Prostate gland (tissue), 2 donors: ENCODE measurements at regions not wholly inside any gene's neighbourhood (a gene's known extent, or its start where the extent isn't known, plus 50 kb on each side); places are given as distances from the start of the nearest gene placed in this dataset.

ENCODE experiments used
- DNase-seq: peaks from one replicate; pipeline ENCODE4 v3.0.0-alpha.2; 2019; ENCODE audit warnings: low spot score
- H3K27ac ChIP-seq, 2 donors: fragments of 200-600 bp; sonication (generic); 2 replicates each; pipeline ENCODE4 v1.5.1; 2017 to 2019
- H3K27me3 ChIP-seq: fragments of 200-600 bp; sonication (generic); replicated peaks from 2 replicates; pipeline ENCODE4 v1.5.1; 2019; ENCODE audit not compliant: insufficient read depth
- H3K36me3 ChIP-seq, 2 donors: fragments of 200-600 bp; sonication (generic); 1 replicate in 1 of 2; 2 replicates in 1 of 2; pipeline versions ENCODE4 v1.5.1 to v1.8.1; 2017 to 2019
- H3K4me1 ChIP-seq: fragments of 200-600 bp; sonication (generic); replicated peaks from 2 replicates; pipeline ENCODE4 v1.5.1; 2019
- H3K4me3 ChIP-seq, 2 donors: fragments of 200-600 bp; sonication (generic); 2 replicates each; pipeline ENCODE4 v1.5.1; 2017 to 2019
- H3K9me3 ChIP-seq: fragments of 200-600 bp; sonication (generic); 2 replicates; pipeline ENCODE4 v1.5.1; 2017
- POLR2A ChIP-seq: fragments of 450-650 bp; IDR thresholded peaks from one replicate; pipeline ENCODE4 v1.6.1; 2016; ENCODE audit warnings: antibody characterized with exemption, mild to moderate bottlenecking
- POLR2AphosphoS5 ChIP-seq: sonication (generic); formaldehyde crosslinking; IDR thresholded peaks from one replicate; pipeline ENCODE4 v1.6.1; 2017; ENCODE audit warnings: antibody characterized with exemption
- WGBS: methylation state at CpG from one replicate; pipeline ENCODE4 v1.1.5; 2018; 5-methylcytosine and 5-hydroxymethylcytosine counted together
- intact Hi-C: fragments of 100-400 bp; cut with DNase I; formaldehyde crosslinking; loops from one replicate; pipeline ENCODE4 v1.14.2; 2022
- TF ChIP-seq, protein P1 (sequence below), 4 experiments: fragments of 200-600 bp in 2 of 4; fragments of 450-650 bp in 2 of 4; sonication (generic) in 2 of 4; IDR thresholded peaks; 1 replicate in 3 of 4; 2 replicates in 1 of 4; pipeline ENCODE4 v1.5.1; 2016 to 2019; ENCODE audit warnings: antibody characterized with exemption in 4 of 4, mild to moderate bottlenecking in 2 of 4, moderate library complexity in 2 of 4

DNA sequence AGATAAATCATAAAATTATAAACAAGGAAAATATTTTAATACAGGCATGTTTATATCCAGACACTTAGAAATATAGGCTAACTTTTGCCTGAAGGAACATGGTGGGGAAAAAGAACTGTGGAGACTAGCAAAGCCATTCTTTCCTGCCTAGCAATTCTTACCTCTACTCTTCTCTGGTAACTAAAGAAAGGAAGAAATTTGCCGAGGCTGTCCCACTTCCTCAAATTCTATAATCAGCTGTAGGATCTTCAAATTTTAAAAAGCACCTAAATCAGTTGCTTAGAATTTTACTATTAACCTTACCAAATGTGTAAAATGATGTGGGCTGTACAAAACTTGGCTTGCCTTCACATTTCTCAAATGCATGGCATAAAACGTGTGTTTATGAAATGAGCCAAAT, 249.1 kb upstream of the SMARCA2 start:
- WGBS = 48% methylated on average over 2 of the region's 2 CpGs
- DNase-seq = no peak
- no peak overlapping the region for H3K4me3 ChIP-seq
- H3K27me3 ChIP-seq = no peaks in the 10 kb centered on the region
- no peaks in the 10 kb centered on the region for H3K9me3 ChIP-seq
- no peaks in the 10 kb centered on the region for H3K36me3 ChIP-seq
- no peaks in the 10 kb centered on the region for H3K4me1 ChIP-seq
- intact Hi-C loops = no loop called here
- H3K27ac ChIP-seq = no peak overlapping the region
- TF ChIP-seq POLR2AphosphoS5 (no peak), POLR2A (no peak)
- TF ChIP-seq, protein P1, sequence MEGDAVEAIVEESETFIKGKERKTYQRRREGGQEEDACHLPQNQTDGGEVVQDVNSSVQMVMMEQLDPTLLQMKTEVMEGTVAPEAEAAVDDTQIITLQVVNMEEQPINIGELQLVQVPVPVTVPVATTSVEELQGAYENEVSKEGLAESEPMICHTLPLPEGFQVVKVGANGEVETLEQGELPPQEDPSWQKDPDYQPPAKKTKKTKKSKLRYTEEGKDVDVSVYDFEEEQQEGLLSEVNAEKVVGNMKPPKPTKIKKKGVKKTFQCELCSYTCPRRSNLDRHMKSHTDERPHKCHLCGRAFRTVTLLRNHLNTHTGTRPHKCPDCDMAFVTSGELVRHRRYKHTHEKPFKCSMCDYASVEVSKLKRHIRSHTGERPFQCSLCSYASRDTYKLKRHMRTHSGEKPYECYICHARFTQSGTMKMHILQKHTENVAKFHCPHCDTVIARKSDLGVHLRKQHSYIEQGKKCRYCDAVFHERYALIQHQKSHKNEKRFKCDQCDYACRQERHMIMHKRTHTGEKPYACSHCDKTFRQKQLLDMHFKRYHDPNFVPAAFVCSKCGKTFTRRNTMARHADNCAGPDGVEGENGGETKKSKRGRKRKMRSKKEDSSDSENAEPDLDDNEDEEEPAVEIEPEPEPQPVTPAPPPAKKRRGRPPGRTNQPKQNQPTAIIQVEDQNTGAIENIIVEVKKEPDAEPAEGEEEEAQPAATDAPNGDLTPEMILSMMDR (IDR thresholded peaks at IDR 0.05) = no peak

DNA sequence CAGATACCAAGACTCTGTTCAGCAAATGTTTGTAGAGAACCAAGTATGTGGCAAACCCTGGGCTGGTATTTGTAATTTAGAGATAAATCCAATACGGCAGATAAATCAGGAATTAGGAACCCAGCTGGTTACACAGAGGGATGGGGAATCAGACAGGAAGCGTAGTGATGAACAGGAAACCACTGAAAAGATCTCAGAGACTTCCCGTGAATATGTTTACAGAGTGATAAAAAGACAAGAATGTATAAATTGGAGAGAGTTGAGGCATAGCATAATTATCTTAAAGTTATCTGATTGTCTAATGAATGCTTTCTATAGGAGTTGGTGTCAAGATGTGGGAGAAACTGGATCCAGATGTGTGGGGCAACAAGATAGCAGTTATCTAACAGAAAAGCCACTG, 246.6 kb upstream of the SMARCA2 start:
- Histone ChIP-seq H3K4me3 (no peak overlapping the region), H3K27me3 (no peaks in the 10 kb centered on the region), H3K9me3 (no peaks in the 10 kb centered on the region), H3K4me1 (no peaks in the 10 kb centered on the region), H3K27ac (no peak overlapping the region), H3K36me3 (no peaks in the 10 kb centered on the region)
- no peak for TF ChIP-seq POLR2A
- TF ChIP-seq, protein P1 (IDR thresholded peaks at IDR 0.05) = no peak
- no peak for TF ChIP-seq POLR2AphosphoS5
- intact Hi-C loops = no loop called here
- no peak for DNase-seq
- WGBS = 50% methylated on average over 3 of the region's 3 CpGs

- TF ChIP-seq POLR2AphosphoS5 = no peak
- TF ChIP-seq, protein P1 (IDR thresholded peaks at IDR 0.05) = no peak
- TF ChIP-seq POLR2A = no peak
- WGBS = 76% methylated on average over 3 of the region's 3 CpGs
- no peak overlapping the region for H3K27ac ChIP-seq
- intact Hi-C loops = no loop called here
- no peaks in the 10 kb centered on the region for H3K9me3 ChIP-seq
- H3K36me3 ChIP-seq = no peaks in the 10 kb centered on the region
- no peak for DNase-seq
- H3K4me3 ChIP-seq = no peak overlapping the region
- no peaks in the 10 kb centered on the region for H3K4me1 ChIP-seq
- no peaks in the 10 kb centered on the region for H3K27me3 ChIP-seq
Measured at GRCh38 chr9:1771094-1771789, 243.9 kb upstream of the SMARCA2 start.

- Histone ChIP-seq H3K27ac (no peak overlapping the region), H3K27me3 (no peaks in the 10 kb centered on the region), H3K4me3 (no peak overlapping the region), H3K9me3 (no peaks in the 10 kb centered on the region), H3K36me3 (no peaks in the 10 kb centered on the region), H3K4me1 (no peaks in the 10 kb centered on the region)
- intact Hi-C loops = no loop called here
- TF ChIP-seq POLR2A = no peak
- TF ChIP-seq POLR2AphosphoS5 = no peak
- TF ChIP-seq, protein P1 (IDR thresholded peaks at IDR 0.05) = no peak
- no peak for DNase-seq
Measured at GRCh38 chr9:1775230-1775629, 239.9 kb upstream of the SMARCA2 start.

DNA sequence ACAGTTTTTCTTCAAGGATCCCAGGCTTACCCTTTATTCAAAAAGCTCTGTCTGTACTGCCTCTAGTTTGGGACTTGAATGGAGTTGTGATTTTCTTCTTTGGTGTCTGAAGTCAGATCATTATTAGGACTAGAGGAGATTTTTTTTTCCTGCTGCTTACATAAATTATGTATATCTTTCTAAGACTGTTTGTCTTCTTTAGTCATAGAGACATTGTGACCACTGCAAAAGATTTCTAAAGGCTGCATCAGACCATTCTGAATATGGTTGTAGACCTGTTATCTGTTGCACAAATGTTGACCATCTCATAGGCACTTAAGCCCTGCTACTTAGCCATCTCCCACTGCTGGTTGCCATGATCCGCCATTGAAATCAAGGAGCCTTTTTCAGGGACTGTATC, 238.5 kb upstream of the SMARCA2 start:
- H3K4me1 ChIP-seq = no peaks in the 10 kb centered on the region
- no peaks in the 10 kb centered on the region for H3K27me3 ChIP-seq
- no peaks in the 10 kb centered on the region for H3K36me3 ChIP-seq
- intact Hi-C loops = no loop called here
- DNase-seq = no peak
- TF ChIP-seq POLR2A (no peak), POLR2AphosphoS5 (no peak)
- TF ChIP-seq, protein P1 (IDR thresholded peaks at IDR 0.05) = no peak
- no peak overlapping the region for H3K27ac ChIP-seq
- H3K9me3 ChIP-seq = no peaks in the 10 kb centered on the region
- H3K4me3 ChIP-seq = no peak overlapping the region
- WGBS = 88% methylated on average over 1 of the region's 1 CpG
